ENCODE measurements at regions not wholly inside any gene's neighbourhood (a gene's known extent, or its start where the extent isn't known, plus 50 kb on each side); places are given as distances from the start of the nearest gene placed in this dataset.
"Not testable (repeated sequence)": the region's sequence is repeated elsewhere in the genome, so short reads cannot be mapped to it uniquely, and the experiment has no call there.

DNA sequence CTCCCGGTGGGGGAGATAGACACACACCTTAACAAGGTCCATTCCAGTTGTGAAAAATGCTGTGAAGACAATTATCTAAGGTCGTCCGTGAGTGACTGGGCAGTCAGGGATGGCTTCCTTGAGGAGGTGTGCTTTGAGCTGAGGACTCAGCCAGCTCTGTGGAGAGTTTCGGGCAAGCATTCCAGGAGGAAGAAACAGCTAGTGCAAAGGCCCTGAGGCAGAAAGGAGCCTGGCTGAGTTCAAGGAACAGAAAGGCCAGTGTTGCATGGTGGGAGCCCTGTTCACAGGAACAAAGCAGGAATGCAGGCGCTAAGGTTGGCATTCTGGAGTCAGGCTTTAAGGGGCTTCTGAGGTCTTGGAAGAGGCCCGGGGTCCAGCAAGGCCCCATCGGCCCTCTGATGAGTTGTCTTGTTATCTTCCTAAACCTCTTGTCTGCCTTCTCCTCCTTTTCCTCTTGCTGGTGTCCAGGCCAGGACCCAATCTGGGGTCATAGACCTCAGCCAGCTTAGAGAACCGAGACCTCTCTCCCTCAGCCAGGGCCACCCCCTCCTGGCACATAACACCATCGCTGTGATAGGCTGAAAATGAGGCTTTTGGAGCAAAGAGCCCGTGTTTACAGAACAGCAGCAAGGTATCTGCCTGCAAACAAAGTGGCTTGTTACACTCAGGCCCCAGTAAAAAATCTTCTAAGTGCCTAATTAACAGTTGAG, 270.2 kb upstream of the MVB12B start:
- DNase-seq (ENCODE audit: low spot score), result no peak

DNA sequence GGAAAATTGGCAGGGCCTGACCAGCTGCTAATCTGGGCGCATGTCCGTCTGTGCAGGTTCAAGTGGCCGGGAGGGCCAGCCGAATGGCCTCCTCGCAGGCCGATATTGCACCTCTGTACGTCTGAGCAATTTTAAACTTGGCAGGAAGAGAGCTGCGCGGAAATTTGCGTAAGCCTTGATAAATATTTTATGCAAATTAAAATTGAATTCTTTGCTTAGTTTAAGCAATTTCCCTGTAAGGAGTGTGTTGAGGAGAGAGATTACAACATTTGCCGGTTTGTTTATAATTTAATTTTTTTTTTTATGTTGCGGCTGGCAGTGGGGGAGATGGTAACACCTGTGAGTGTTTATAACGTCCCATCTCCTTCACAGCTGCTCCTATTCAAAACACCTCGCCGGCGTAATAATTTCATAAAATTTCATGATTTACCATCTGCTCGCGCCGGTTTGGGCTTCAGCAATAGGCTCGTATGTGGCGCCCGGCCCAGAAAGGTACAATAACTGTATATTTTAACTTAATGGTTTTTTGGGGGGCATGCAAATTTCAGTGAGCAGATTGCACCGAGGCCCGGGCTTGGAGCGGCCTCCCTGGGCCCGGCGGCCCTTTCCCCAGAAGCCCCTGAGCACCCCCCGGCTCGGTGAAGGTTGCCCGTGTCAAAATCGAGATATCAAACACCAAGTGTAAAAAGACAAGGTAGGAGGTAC, 269.4 kb upstream of the MVB12B start:
- DNase-seq (ENCODE audit: low spot score), result no peak

DNA sequence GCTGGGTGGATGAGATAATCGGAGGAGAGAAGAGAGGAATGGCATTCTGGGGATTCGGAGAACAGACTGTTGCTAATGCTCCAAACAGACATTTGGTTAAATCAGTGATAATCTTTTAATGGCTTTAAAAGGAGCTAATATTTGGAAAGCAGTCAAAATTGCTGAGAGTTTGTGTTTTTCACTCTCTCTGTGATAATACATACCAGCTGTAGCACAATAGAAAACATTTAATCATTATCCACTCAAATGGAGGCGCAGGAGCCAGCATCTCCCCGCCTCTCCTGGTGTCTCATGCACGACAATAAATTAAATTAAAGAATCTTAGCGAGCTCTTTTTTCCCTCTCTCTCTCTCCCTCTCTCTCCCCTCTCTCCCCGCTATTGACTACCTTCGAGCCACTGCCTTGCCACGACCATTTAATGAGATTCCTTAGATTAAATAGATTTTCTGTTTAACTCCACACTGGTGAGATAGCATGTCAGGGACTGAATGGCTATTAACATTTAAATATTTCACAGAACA, 268.6 kb upstream of the MVB12B start:
- no peak for DNase-seq (ENCODE audit: low spot score)

DNA sequence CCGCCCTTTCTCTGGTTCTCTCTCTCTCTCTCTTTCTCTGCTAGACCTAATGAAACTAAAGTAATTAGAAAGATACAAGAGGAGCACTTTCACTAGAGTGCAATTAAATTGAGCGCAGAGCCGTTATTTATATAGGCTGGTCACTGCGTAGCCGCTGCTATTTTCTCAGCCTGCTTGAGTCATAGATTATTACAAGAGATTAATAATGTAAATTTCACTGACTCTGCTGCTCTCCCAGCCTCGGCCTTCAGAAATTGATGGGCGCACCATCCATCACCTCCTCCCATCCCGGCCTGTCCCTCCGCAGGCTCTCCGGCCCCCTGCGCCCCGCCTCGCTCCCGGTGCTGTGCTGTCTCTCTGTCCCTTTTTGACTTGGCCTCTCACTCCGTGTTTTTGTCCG, 268.0 kb upstream of the MVB12B start:
- DNase-seq (ENCODE audit: low spot score), result no peak

DNA sequence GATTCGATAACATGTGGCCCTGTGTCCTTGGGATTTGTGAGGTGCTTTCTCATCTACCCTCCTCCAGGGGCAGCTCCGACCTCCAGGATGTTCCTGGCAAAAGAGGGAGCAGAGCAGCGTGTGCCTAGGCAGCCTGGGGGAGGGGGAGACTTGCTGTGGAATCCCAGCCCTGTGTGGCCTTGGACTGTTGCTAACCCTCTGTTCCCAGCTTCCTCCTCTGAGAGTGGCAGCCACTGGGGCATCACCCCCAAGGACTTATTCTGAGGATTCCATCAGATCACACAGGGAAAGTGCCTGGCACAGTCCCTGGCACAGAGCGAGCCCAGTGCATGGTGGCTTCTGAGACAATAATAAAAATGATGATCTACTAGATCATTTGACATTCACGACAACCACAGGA, 265.1 kb upstream of the MVB12B start:
- DNase-seq (ENCODE audit: low spot score), result no peak

DNA sequence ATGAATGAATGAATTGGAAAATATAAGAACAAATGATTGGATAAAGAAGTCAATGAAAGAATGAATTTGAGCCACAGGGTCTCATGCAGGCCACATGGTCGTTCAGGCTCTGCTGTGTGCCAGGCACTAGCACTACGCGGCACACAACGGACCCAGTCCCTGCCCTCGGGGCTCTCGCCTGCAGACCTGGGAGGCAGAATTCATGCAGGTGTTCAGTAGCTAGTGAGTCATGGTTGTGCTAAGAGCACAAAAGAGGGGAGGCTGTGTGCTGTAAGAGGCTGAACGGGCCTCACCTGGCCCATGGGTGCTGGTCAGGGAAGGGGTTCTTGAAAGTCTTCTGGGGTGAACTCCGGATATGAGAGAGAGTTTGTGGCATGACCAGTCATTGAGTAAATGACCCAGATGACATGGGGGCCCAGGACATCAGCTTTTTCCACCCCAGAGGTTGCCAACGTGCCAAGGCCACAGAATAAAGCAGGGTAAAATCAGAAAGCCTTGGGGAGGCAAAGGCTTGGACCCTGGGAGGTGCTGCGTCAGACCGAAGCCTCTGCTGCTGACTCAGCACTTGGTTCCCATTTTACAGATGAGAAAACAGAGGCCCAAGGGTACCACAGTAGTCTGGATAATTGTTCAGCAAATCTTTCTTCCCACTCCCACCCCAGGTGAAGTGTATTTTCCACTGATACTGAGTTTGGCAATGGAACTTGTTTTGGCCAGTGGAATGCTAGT, 264.3 kb upstream of the MVB12B start:
- DNase-seq (ENCODE audit: low spot score), result no peak

DNA sequence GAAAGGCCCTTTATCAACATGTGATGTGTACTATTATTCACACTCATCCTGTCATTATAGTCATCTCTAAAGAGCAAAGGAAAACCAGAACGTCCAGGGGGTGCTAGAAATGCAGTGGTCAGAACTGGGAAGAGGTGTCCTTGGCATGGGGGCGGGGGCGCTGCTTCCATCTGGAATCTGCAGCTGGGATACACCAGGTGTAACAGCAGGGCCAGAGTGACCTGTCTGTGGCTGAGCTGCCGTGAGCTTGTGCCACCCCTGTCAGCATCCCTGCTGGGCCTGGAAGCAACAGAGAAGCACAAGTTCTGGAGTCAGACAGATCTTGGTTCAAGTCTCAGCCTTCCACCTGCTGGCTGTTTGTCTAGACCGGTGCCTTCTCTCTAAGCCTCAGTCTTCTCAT, 263.3 kb upstream of the MVB12B start:
- no peak for DNase-seq (ENCODE audit: low spot score)

DNA sequence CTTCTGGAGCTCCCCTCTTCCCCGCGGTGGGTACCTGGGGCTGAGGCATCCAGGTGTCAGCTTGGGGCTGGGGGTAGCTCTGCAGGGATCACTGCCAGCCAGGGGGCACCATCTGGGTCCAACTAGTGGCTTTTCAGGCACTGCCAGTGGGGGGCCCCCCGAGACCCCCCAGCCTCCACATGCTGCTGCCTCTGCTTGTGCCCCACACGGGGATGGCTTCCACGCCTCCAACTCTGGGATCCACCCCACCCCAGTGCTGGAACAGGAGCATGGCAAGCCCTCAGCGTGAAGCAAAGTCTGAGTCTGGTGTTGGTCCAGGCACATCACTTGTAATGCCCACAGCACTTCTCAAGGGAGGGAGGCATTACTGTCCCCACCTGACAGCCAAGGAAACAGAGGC, 260.5 kb upstream of the MVB12B start:
- no peak for DNase-seq (ENCODE audit: low spot score)

DNA sequence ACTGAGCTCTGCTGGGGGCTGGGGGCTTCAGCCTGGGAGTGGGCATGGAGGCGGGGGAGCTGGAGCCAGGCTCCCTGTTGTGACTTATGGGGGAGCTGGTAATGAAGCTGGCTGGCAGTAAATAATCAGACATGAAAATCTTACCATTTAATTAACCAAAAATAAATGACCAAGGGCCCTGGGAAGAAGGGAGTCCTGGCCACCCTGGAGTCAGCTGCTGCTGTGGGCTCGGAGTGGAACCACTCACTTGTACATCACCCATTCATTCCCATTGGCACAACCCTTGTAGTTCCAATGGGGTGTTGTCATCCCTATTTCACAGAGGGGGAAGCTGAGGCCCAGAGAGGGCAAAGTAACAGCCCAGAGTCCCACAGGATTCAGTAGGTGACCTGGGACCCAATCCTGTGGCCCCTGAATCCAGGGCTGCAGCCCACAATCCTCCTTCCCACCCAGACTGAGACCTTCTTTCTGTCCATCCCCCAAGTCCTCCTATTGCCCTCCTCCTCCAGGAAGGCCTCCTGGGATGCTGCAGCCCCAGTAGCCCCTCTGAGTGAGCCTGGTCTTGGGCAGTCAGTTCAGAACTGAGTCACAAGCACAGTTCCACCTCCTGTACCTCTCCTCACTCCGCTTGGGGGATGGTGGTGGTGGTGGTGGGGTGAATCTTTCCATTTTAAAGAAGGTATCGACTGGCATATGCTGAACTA, 259.4 kb upstream of the MVB12B start:
- no peak for DNase-seq (ENCODE audit: low spot score)

DNA sequence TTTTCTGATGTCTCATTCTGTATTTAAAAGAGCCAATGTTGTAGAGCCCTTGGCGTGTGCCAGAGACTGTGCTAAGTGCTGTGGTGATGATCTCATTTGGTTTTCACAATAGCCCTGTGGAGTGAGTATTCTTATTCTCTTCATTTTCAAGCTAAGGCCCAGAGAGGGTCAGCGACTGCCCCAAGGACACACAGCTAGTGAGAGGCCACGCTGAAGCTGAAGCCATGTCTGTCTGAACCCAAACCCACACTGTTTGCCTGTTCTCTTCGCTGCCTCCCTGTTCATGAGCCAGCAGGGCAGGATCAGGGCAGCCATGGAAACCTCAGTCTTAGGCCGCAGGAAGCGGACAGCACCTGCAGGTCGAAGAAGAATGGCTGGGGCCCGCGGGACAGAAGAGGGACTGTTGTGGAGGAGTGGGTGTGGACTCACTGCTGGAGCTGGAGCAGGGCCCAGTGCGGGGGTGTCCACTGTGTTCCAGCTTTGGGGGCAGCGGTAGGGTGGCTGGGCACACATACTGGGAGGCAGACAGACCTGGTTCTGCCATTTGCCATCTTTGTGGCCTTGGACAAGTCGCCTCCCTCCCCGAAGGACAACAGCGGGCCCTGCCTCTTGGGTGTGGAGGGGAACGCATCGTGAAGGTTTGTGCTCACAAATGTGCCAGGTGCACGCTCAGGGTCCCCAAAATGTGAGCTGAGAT, 257.9 kb upstream of the MVB12B start:
- DNase-seq (ENCODE audit: low spot score), result no peak

DNA sequence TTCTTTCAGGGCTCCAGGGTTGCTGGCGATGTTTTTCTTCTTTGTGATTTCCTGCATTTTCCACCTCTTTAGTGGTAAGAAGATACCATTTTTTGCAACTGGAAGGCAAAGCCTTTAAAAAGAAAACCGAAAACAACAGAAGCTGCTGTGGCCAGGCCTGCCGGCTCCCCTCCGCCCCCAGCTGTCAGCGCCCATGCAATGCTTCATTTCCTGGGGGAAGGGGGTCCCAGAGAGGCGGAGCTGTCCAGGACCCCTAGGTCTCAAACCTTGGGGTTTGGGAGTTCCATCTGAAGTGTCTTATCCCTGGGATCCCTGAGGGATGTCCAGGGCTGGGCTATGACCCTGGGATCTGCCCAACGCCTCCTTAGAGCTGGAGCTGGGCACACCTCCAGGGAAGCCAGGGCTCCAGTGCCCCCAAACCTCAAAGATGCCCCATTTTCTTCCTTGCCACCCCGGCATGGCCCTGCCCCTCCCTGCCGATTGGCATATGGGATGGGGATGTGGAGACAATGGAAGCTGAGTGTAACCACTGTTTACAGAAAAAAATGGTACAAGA, 257.2 kb upstream of the MVB12B start:
- no peak for DNase-seq (ENCODE audit: low spot score)

DNA sequence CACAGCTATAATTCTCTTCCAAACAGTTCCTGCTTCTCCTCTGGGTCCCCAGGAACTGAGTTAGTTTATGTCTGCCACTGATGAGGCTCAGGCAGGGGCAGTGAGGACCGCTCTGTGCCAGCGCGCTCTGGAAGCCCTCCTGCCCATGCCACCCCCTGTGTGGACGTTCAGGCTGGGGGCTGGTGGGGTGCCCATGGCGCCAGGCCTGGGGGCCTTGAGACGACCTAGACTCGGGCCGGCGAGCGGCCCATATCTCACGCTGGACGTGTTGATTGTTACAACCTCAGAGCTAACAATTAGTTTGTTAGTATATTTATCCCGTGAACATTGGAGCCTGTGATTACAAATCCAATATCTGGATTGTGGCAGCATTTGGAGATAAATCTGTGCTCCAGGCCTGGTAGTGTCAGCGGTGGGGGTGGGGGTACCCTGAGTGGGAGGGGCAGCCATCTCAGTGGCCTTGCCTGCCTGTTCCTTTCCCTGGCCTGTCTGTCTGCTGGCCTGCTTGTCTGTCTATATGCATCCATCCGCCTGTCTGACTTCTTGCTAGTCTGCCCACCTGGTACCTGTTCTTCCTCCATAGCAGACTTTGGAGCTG, 256.5 kb upstream of the MVB12B start:
- no peak for DNase-seq (ENCODE audit: low spot score)

DNA sequence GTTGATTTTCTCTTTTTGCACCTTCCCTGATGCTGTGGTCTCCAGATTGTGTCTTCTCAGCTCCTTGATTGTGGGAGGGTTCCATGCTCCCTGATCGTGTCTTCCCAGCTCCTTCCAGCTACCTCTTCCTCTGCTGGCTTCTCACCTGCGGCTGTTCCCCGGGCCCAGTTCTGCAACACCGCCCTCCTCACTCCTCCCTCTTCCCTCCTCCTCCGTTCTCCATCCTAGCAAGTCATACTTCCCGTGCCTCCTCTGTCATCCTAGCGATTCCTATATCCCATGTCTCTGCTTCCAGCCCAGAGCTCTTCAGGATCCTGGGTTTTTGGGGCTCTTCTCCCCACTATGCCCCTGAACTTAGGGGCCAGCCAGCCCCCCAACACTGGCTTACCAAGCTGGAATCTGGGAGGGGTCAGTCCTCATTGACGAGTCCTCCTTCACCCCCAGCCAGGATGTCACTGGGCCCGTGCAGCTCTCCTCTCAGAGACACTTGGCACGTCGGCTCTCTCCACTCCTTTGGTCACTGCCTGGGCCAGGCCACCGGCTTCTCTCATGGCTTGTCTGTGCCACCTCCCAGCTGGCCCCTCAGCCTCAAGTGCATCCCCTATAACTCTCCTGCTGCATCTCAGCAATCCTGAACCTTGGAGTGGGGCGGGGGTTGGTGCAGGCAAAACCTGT, 255.4 kb upstream of the MVB12B start:
- DNase-seq (ENCODE audit: low spot score), result no peak

DNA sequence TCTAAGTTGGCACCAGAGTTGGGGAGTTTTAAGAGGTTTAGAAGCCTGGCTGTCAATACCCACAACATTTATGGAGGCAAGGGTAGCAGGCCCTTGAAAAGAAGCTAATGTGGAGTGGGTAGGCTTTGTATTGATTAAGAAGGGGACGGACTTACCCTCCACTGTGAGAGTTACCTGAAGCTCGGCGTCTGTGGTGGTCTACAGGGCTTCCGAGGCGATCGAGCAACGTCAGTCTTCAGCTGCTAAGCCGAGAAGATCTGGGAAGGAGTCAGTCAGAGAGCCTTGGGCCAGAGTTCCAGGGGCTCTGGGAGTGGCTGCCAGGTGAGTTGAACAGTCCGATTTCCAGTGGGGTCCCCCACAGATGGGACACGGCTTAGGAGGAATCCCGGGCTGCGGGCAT, 249.0 kb upstream of the MVB12B start:
- DNase-seq (ENCODE audit: low spot score), result not testable (repeated sequence)

DNA sequence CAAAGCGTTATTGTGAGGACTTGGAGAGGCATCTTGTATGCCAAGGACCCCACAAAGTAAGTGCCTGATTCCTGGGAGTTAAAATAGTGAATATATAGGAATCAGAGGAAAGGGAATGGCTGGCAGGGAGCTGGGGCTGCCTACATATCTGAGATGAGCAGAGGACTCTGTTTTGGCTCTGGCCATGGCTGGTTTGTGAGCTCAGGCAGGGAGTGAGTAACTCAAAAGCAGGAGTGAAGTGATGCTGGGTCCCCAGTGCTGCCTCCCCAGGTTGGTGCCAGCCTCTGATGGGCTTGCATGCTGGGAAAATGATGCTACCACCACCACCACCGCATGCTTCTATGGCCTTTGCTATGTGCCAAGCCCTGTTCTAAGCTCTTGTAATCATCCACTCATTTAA, 246.0 kb upstream of the MVB12B start:
- no peak for DNase-seq (ENCODE audit: low spot score)

DNA sequence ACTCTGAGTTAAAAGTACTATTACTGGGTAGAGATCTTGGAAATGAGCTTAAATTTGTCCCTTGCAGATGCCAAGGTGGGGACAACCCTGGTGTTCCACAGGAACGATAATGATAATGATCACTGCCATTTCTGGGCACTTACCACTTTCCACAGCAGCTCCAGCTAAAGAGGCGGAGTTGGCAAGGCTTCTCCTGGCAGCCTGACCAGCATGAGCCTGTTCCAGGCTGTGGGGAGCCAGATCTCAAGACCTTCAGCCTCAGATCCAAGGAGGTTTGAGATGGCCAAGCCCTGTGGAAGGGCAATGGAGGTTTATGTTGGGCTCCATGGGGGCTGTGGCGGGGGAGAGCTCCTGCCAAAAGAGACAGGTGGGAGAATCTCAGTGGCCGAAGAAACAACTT, 244.9 kb upstream of the MVB12B start:
- DNase-seq (ENCODE audit: low spot score), result no peak

DNA sequence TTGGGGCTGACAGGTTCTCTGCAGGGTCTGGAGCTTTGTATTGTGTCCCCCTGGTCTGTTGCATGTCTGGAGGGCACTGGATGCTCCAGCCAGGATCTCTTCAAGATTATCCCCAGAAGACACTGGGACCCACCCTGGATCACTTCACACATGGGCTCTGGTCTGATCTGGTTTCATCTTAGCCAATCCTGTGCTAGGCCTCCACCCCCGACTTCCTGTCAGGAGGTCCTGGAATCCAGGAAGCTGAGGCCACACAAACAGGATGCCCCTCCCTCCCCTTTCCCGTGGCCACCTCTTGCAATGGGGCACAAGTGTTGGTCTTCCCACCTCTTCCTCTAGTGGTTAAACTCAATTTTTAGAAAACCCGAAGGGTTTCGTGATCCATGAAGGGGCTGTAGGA, 242.6 kb upstream of the MVB12B start:
- DNase-seq (ENCODE audit: low spot score), result no peak

DNA sequence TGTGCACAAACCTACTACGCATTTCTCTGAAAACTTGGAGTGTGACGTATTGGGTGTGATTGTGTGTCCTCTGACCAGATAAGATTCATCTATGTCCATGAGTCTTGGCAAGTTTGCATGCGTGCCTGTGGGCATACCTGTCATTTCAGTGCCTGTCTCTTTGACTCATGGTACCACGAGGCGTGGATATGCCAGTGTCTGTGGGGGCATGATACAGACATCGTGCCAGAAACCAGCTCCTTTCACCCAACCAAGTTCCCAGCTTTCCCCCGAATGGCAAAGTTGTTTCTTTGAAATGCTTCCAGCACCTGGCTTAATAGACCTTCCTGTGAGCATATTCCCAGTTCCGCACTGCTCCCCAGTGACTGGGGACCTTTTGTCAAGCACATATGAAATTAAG, 241.9 kb upstream of the MVB12B start:
- DNase-seq (ENCODE audit: low spot score), result no peak

DNA sequence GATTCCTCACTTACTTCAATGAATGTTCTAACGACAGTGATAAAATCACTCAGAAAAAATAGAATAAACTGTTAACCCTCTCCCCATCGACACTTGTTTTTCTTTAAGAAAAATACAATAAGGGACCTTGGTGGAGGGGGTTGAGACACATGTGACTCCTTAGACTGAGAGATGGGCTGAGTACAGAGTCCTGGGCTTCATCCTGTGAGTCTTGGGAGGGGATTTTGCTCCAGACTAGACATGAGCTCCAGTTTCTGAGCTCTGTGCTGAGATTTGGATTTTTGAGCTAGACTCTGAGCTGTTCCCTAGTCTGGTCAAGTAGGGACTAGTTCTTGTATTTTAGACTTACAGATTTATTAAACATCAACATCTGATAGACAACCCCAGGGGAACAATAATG, 241.5 kb upstream of the MVB12B start:
- no peak for DNase-seq (ENCODE audit: low spot score)

DNA sequence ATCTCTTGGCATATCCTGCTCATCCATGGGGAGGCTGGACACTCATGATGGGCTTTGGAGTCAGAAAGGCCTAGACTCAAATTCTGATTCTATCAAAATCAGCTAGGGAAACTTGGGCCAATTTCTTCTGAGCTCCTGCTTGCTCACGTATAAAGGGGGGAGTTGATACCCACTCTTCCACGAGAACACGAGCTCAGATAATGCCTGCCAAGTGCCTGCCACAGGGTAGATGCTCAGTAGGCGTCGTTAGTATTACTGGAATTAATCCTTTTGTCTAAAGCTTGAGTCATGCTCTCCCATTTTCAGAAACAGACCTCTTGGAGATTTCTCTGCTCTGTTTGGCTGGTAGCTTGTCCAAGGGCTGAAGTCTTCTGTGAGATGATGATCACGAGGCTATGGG, 238.3 kb upstream of the MVB12B start:
- no peak for DNase-seq (ENCODE audit: low spot score)

Measured in H4 (cell line).